IPS-NIHi7 (cell line): ENCODE measurements at regions not wholly inside any gene's neighbourhood (a gene's known extent, or its start where the extent isn't known, plus 50 kb on each side); places are given as distances from the start of the nearest gene placed in this dataset.

Experiments used
- DNase-seq: peaks from one replicate; pipeline ENCODE4 v3.0.0; 2012; ENCODE audit warnings: mixed read lengths; ENCODE audit errors: extremely low spot score

GRCh38 chr5:82399111-82399510 is 121.0 kb upstream of the RPS23 start:
- DNase-seq = no peak

GRCh38 chr5:82397741-82398320 is 119.7 kb upstream of the RPS23 start:
- no peak for DNase-seq

- DNase-seq = no peak
Observed at GRCh38 chr5:82396871-82397514, 118.8 kb upstream of the RPS23 start.

- DNase-seq = no peak
Observed at GRCh38 chr5:82396396-82396795, 118.2 kb upstream of the RPS23 start.

GRCh38 chr5:82393951-82394350 is 115.8 kb upstream of the RPS23 start:
- DNase-seq = no peak

- no peak for DNase-seq
Observed at GRCh38 chr5:82390088-82390487, 111.9 kb upstream of the RPS23 start.

GRCh38 chr5:82389347-82389746 is 111.2 kb upstream of the RPS23 start:
- no peak for DNase-seq

GRCh38 chr5:82388181-82388580 is 110.0 kb upstream of the RPS23 start:
- DNase-seq = no peak

GRCh38 chr5:82387819-82388166 is 109.6 kb upstream of the RPS23 start:
- no peak for DNase-seq

GRCh38 chr5:82387001-82387818 is 109.1 kb upstream of the RPS23 start:
- no peak for DNase-seq

GRCh38 chr5:82386576-82386975 is 108.4 kb upstream of the RPS23 start:
- DNase-seq = no peak

- DNase-seq = no peak
Observed at GRCh38 chr5:82384034-82384750, 106.0 kb upstream of the RPS23 start.

GRCh38 chr5:82381591-82381990 is 103.4 kb upstream of the RPS23 start:
- DNase-seq = no peak

GRCh38 chr5:82376307-82376706 is 98.2 kb upstream of the RPS23 start:
- no peak for DNase-seq

- no peak for DNase-seq
Observed at GRCh38 chr5:82375488-82376244, 97.5 kb upstream of the RPS23 start.

- DNase-seq = no peak
Observed at GRCh38 chr5:82374637-82375036, 96.5 kb upstream of the RPS23 start.

GRCh38 chr5:82367930-82368329 is 89.8 kb upstream of the RPS23 start:
- no peak for DNase-seq

GRCh38 chr5:82365744-82366228 is 87.6 kb upstream of the RPS23 start:
- no peak for DNase-seq

GRCh38 chr5:82365026-82365425 is 86.9 kb upstream of the RPS23 start:
- no peak for DNase-seq

GRCh38 chr5:82364497-82364896 is 86.3 kb upstream of the RPS23 start:
- peak; percentile 55 for DNase-seq

GRCh38 chr5:82363524-82363923 is 85.4 kb upstream of the RPS23 start:
- DNase-seq = no peak

GRCh38 chr5:82362636-82363035 is 84.5 kb upstream of the RPS23 start:
- DNase-seq = no peak
